ENCODE measurements at regions not wholly inside any gene's neighbourhood (a gene's known extent, or its start where the extent isn't known, plus 50 kb on each side); places are given as distances from the start of the nearest gene placed in this dataset.

DNA sequence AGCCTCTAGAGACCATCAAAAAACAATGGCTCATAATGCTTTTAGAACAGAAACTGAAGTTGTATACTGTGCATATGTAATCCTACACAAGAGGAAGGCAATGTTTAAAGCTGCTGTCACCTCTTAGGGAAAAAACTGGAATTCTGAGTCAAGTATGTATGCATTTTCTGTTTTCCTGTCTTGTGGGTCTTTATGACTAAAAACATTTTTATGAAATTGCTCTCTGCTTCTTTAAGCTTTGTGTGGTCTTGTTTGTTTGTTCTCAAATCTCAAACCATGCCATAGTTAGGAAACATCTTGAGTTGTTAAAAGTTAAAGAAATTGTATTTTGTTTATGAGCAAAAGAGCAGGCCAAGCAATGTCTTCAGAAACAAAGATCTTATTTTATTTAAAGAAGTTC is 80.9 kb upstream of the SOX2 start:
- Histone ChIP-seq H3K27me3 (replicated peaks) (no peaks in the 10 kb centered on the region), H3K4me3 (ENCODE audit: low read depth, low read length) (no peak overlapping the region), H3K27ac (no peak overlapping the region), H3K36me3 (replicated peaks) (no peaks in the 10 kb centered on the region)
- no peak for DNase-seq
- in situ Hi-C loops (cut with HindIII; ENCODE audit: low pct_ligation_motif_present, low sequenced_read_pairs) = no loop called here
- TF ChIP-seq, protein P1, sequence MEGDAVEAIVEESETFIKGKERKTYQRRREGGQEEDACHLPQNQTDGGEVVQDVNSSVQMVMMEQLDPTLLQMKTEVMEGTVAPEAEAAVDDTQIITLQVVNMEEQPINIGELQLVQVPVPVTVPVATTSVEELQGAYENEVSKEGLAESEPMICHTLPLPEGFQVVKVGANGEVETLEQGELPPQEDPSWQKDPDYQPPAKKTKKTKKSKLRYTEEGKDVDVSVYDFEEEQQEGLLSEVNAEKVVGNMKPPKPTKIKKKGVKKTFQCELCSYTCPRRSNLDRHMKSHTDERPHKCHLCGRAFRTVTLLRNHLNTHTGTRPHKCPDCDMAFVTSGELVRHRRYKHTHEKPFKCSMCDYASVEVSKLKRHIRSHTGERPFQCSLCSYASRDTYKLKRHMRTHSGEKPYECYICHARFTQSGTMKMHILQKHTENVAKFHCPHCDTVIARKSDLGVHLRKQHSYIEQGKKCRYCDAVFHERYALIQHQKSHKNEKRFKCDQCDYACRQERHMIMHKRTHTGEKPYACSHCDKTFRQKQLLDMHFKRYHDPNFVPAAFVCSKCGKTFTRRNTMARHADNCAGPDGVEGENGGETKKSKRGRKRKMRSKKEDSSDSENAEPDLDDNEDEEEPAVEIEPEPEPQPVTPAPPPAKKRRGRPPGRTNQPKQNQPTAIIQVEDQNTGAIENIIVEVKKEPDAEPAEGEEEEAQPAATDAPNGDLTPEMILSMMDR (IDR thresholded peaks at IDR 0.05; ENCODE audit: low read depth, low read length, missing control alignments) = no peak

DNA sequence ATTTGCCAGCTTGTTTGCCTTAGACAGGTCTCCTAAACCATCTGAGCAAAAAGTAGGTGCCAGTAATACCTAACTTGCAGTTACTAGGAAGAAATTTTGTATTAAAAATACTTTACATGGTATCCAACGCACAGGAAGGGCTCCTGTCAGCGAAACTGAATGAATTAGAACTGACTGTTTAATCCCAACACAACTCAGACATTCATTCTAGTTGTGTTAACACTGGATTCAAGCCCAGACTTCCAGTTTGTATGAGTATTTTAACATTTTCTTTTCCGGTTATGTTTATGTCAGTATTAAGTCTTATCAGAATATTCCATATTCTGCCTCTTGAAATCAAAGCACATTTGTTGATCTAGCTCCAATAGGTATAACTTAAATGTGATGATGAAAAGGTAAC is 82.0 kb upstream of the SOX2 start:
- TF ChIP-seq, protein P1 (IDR thresholded peaks at IDR 0.05; ENCODE audit: low read depth, low read length, missing control alignments) = no peak
- in situ Hi-C loops (cut with HindIII; ENCODE audit: low pct_ligation_motif_present, low sequenced_read_pairs) = no loop called here

DNA sequence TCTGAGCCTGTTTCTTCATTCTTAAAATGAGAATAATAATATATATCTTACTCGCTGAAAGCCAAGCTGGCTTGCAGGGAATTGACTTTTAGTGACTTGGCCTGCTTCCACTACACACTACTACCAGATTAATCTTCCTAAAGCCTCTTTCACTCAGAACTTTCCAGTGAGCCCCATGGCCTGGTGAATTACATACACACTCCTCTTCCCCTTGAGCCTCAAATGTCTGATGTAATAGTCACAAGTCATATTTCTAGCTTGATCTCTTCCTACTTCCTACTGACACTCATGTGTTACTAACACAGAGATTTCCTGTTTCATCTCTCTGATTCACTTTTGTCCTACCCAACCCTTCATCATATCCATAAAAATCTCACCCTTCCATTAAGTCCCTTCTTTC is 82.7 kb upstream of the SOX2 start:
- H3K4me3 ChIP-seq (ENCODE audit: low read depth, low read length) = no peak overlapping the region
- in situ Hi-C loops (cut with HindIII; ENCODE audit: low pct_ligation_motif_present, low sequenced_read_pairs) = no loop called here
- H3K27me3 ChIP-seq (replicated peaks) = no peaks in the 10 kb centered on the region
- H3K27ac ChIP-seq = no peak overlapping the region
- no peak for DNase-seq
- TF ChIP-seq, protein P1 (IDR thresholded peaks at IDR 0.05; ENCODE audit: low read depth, low read length, missing control alignments) = no peak
- no peaks in the 10 kb centered on the region for H3K36me3 ChIP-seq (replicated peaks)

More for the DNA sequence above, 82.0 kb upstream of the SOX2 start:
- Histone ChIP-seq H3K36me3 (replicated peaks) (no peaks in the 10 kb centered on the region), H3K27ac (no peak overlapping the region), H3K27me3 (replicated peaks) (no peaks in the 10 kb centered on the region), H3K4me3 (ENCODE audit: low read depth, low read length) (no peak overlapping the region)
- no peak for DNase-seq

DNA sequence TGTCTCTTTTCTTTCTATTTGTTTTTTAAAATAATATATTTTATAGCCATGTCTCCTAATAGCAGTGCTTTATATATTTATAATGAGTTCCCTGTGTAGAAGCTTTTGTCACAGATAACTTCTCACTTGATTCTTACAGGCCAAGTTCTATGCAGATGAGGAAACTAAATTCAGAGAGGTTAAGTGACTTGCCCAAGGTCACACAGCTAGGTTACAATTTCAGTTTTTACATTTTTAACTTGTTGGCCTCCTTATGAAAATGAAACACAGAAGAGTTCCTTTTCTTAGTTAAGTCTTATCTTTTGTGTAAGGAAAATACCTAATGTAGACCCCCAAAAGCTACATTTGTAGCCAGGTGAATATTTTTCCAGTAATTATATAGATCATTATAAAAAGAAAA is 83.3 kb upstream of the SOX2 start:
- TF ChIP-seq, protein P1 (IDR thresholded peaks at IDR 0.05; ENCODE audit: low read depth, low read length, missing control alignments) = no peak
- Histone ChIP-seq H3K27me3 (replicated peaks) (no peaks in the 10 kb centered on the region), H3K36me3 (replicated peaks) (no peaks in the 10 kb centered on the region), H3K27ac (no peak overlapping the region), H3K4me3 (ENCODE audit: low read depth, low read length) (no peak overlapping the region)
- DNase-seq = no peak
- in situ Hi-C loops (cut with HindIII; ENCODE audit: low pct_ligation_motif_present, low sequenced_read_pairs) = no loop called here

DNA sequence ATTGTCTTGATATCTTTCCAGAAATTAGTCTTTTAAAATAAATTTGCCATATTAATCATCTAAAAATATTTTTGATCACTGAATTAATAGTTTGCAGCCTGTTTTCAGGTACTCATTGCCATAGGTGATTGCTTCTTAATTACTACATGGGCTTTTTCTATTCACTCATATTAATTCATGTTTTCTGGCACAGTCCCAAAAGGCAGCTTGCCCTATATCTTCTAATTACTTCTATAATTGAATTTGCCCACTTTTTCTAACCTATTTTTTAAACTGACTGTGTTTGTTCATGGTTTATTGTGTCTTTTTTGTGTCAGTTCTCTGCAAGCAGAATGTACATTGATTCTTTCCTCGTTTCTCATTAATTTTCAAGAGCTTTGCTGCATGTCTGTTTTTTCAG is 85.7 kb upstream of the SOX2 start:
- H3K27ac ChIP-seq = no peak overlapping the region
- H3K4me3 ChIP-seq (ENCODE audit: low read depth, low read length) = no peak overlapping the region
- no peaks in the 10 kb centered on the region for H3K36me3 ChIP-seq (replicated peaks)
- H3K27me3 ChIP-seq (replicated peaks) = no peaks in the 10 kb centered on the region
- in situ Hi-C loops (cut with HindIII; ENCODE audit: low pct_ligation_motif_present, low sequenced_read_pairs) = no loop called here
- no peak for DNase-seq
- TF ChIP-seq, protein P1 (IDR thresholded peaks at IDR 0.05; ENCODE audit: low read depth, low read length, missing control alignments) = no peak

DNA sequence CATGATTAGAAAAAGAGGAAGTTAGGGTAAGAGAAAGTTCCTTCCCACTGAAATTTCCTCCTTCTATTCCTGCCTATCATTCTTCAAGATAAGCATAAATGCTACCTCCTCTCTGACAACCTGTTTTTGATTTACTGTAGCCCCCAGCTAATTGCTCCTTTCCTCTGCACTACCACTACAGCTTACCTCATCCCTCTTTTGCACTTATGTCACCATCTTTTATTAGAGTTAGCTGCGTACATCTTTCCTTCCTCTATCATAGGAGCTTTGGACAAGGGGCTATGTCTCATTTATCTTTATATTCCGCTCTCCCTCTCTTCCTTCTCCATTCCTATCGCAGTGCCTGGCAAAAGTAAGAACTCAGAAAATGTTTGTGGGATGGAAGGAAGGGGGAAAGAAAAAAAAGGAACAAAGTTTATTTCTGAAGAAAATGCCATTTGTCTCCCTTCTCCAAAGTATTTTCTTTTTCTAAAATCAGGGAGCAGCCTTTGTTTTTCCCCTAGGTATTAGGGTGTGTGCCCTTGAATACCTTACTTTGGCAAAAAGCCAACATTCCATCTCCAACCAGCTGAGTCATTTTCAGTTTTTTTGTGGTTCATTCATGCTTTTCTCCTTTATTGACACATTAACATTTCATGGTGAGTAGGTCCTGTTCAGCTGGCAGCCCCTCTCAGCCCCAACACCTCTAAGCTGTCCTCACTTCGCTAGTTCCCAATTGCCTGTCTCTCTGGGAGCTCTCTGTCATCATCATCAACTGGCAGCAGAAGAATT is 87.6 kb upstream of the SOX2 start:
- in situ Hi-C loops (cut with HindIII; ENCODE audit: low pct_ligation_motif_present, low sequenced_read_pairs) = no loop called here

More for the DNA sequence above, 87.6 kb upstream of the SOX2 start:
- Histone ChIP-seq H3K27ac (no peak overlapping the region), H3K36me3 (replicated peaks) (no peaks in the 10 kb centered on the region), H3K4me3 (ENCODE audit: low read depth, low read length) (no peak overlapping the region), H3K27me3 (replicated peaks) (no peaks in the 10 kb centered on the region)
- TF ChIP-seq, protein P1 (IDR thresholded peaks at IDR 0.05; ENCODE audit: low read depth, low read length, missing control alignments) = no peak
- no peak for DNase-seq
